ENCODE measurements at regions not wholly inside any gene's neighbourhood (a gene's known extent, or its start where the extent isn't known, plus 50 kb on each side); places are given as distances from the start of the nearest gene placed in this dataset.

- H3K9me3 ChIP-seq (replicated peaks in 1 of 2; ENCODE audit: control insufficient read depth in 2 of 2, insufficient read depth in 1 of 2, low read depth in 1 of 2, low read length in 2 of 2): no peaks in the 10 kb centered on the region
- H3K23ac ChIP-seq (ENCODE audit: low read depth, low read length, poor library complexity): no peak overlapping the region
- H2BK120ac ChIP-seq (ENCODE audit: low read depth, low read length): no peak overlapping the region
- H3K4me1 ChIP-seq (ENCODE audit: control insufficient read depth in 2 of 2, insufficient read depth in 1 of 2, low read depth in 1 of 2, low read length in 2 of 2): no peaks in the 10 kb centered on the region
- H4K8ac ChIP-seq (ENCODE audit: low read depth, low read length): no peak overlapping the region
- H2AFZ ChIP-seq (ENCODE audit: low read length): no peak overlapping the region
- no peak overlapping the region for H2BK15ac ChIP-seq (ENCODE audit: low read length)
- H3K4ac ChIP-seq (ENCODE audit: low read length): no peak overlapping the region
- no peak overlapping the region for H3K9ac ChIP-seq (ENCODE audit: low read depth, low read length, poor library complexity)
- H3K79me1 ChIP-seq (ENCODE audit: low read depth, low read length): no peaks in the 10 kb centered on the region
- no CpG with 5 or more reads among the region's 1 CpG for WGBS, 2 donors (ENCODE audit: extremely low coverage in 2 of 2, insufficient read length in 2 of 2, insufficient replicate concordance in 1 of 2)
- no peak overlapping the region for H3K4me2 ChIP-seq (ENCODE audit: insufficient read depth, low read length, poor library complexity, severe bottlenecking)
- no peak overlapping the region for H2BK5ac ChIP-seq (ENCODE audit: low read length)
- H3K4me3 ChIP-seq (ENCODE audit: low read length in 2 of 2): no peak overlapping the region
- no peaks in the 10 kb centered on the region for H3K27me3 ChIP-seq (ENCODE audit: control insufficient read depth in 3 of 3, insufficient read depth in 3 of 3, low read depth in 1 of 3, low read length in 3 of 3)
- no peak overlapping the region for H3K27ac ChIP-seq (replicated peaks; ENCODE audit: low read length)
- H3K36me3 ChIP-seq (replicated peaks in 1 of 2; ENCODE audit: control insufficient read depth in 2 of 2, insufficient read depth in 2 of 2, low read length in 2 of 2): no peaks in the 10 kb centered on the region
- H3K14ac ChIP-seq (ENCODE audit: low read length): no peak overlapping the region
- H2AK5ac ChIP-seq (ENCODE audit: low read depth, low read length): no peak overlapping the region
- no peak for DNase-seq (ENCODE audit: low spot score)
- H3K18ac ChIP-seq (ENCODE audit: low read length): no peak overlapping the region
- H2BK12ac ChIP-seq (ENCODE audit: low read length): no peak overlapping the region
- no peak overlapping the region for H4K91ac ChIP-seq (ENCODE audit: low read depth, low read length, poor library complexity)
Measured at GRCh38 chr3:124125315-124125714, 133.4 kb upstream of the ROPN1 start.

- no peak overlapping the region for H3K18ac ChIP-seq (ENCODE audit: low read length)
- DNase-seq (ENCODE audit: low spot score): no peak
Measured at GRCh38 chr3:124126436-124127023, 134.6 kb upstream of the ROPN1 start.

DNA sequence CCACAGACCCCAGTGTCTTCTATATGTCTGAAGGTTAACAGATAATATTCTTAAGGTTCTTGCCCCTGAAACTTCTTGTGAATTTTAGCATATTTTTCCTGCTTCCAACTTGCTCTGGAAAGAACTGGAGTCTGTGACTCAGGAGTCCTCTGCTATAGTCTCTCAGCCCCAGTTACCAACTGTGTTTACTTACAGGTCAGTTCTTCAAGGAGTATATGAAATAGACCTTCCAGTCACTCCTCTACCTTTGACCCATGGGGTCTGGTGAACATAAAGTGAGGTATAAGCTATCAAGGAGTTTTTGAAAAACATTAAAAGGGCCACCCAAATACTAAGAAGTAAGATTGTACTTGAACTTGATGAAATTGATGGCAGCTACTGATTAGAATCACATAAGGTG, 139.2 kb upstream of the ROPN1 start:
- Histone ChIP-seq H2BK15ac (ENCODE audit: low read length) (no peak overlapping the region), H2BK120ac (ENCODE audit: low read depth, low read length) (no peak overlapping the region), H3K27ac (replicated peaks; ENCODE audit: low read length) (no peak overlapping the region), H2BK5ac (ENCODE audit: low read length) (no peak overlapping the region), H2BK12ac (ENCODE audit: low read length) (no peak overlapping the region), H2AK5ac (ENCODE audit: low read depth, low read length) (no peak overlapping the region), H3K4me2 (ENCODE audit: insufficient read depth, low read length, poor library complexity, severe bottlenecking) (no peak overlapping the region), H4K8ac (ENCODE audit: low read depth, low read length) (no peak overlapping the region), H3K9me3 (replicated peaks in 1 of 2; ENCODE audit: control insufficient read depth in 2 of 2, insufficient read depth in 1 of 2, low read depth in 1 of 2, low read length in 2 of 2) (no peaks in the 10 kb centered on the region), H3K14ac (ENCODE audit: low read length) (no peak overlapping the region), H3K36me3 (replicated peaks in 1 of 2; ENCODE audit: control insufficient read depth in 2 of 2, insufficient read depth in 2 of 2, low read length in 2 of 2) (no peaks in the 10 kb centered on the region), H3K23ac (ENCODE audit: low read depth, low read length, poor library complexity) (no peak overlapping the region), H3K79me1 (ENCODE audit: low read depth, low read length) (no peaks in the 10 kb centered on the region), H4K91ac (ENCODE audit: low read depth, low read length, poor library complexity) (no peak overlapping the region), H3K4me3 (ENCODE audit: low read length in 2 of 2) (no peak overlapping the region), H3K4me1 (ENCODE audit: control insufficient read depth in 2 of 2, insufficient read depth in 1 of 2, low read depth in 1 of 2, low read length in 2 of 2) (peaks cover 0 to 4% of the 10 kb centered on the region in 2 donors), H3K9ac (ENCODE audit: low read depth, low read length, poor library complexity) (no peak overlapping the region), H3K4ac (ENCODE audit: low read length) (no peak overlapping the region), H3K18ac (ENCODE audit: low read length) (no peak overlapping the region), H3K27me3 (ENCODE audit: control insufficient read depth in 3 of 3, insufficient read depth in 3 of 3, low read depth in 1 of 3, low read length in 3 of 3) (no peaks in the 10 kb centered on the region), H2AFZ (ENCODE audit: low read length) (no peak overlapping the region)
- DNase-seq (ENCODE audit: low spot score): no peak

More at GRCh38 chr3:124126436-124127023, 134.6 kb upstream of the ROPN1 start:
- Histone ChIP-seq H3K4me3 (ENCODE audit: low read length in 2 of 2) (no peak overlapping the region), H3K36me3 (replicated peaks in 1 of 2; ENCODE audit: control insufficient read depth in 2 of 2, insufficient read depth in 2 of 2, low read length in 2 of 2) (no peaks in the 10 kb centered on the region), H2BK120ac (ENCODE audit: low read depth, low read length) (no peak overlapping the region), H3K9ac (ENCODE audit: low read depth, low read length, poor library complexity) (no peak overlapping the region), H2BK5ac (ENCODE audit: low read length) (no peak overlapping the region), H3K4me1 (ENCODE audit: control insufficient read depth in 2 of 2, insufficient read depth in 1 of 2, low read depth in 1 of 2, low read length in 2 of 2) (no peaks in the 10 kb centered on the region), H3K14ac (ENCODE audit: low read length) (no peak overlapping the region), H2BK15ac (ENCODE audit: low read length) (no peak overlapping the region), H3K27me3 (ENCODE audit: control insufficient read depth in 3 of 3, insufficient read depth in 3 of 3, low read depth in 1 of 3, low read length in 3 of 3) (no peaks in the 10 kb centered on the region), H2AK5ac (ENCODE audit: low read depth, low read length) (no peak overlapping the region), H3K23ac (ENCODE audit: low read depth, low read length, poor library complexity) (no peak overlapping the region), H2BK12ac (ENCODE audit: low read length) (no peak overlapping the region), H3K27ac (replicated peaks; ENCODE audit: low read length) (no peak overlapping the region), H4K91ac (ENCODE audit: low read depth, low read length, poor library complexity) (no peak overlapping the region), H3K4me2 (ENCODE audit: insufficient read depth, low read length, poor library complexity, severe bottlenecking) (no peak overlapping the region), H2AFZ (ENCODE audit: low read length) (no peak overlapping the region), H3K9me3 (replicated peaks in 1 of 2; ENCODE audit: control insufficient read depth in 2 of 2, insufficient read depth in 1 of 2, low read depth in 1 of 2, low read length in 2 of 2) (no peaks in the 10 kb centered on the region), H3K4ac (ENCODE audit: low read length) (no peak overlapping the region), H3K79me1 (ENCODE audit: low read depth, low read length) (no peaks in the 10 kb centered on the region), H4K8ac (ENCODE audit: low read depth, low read length) (no peak overlapping the region)
- WGBS, 2 donors (ENCODE audit: extremely low coverage in 2 of 2, insufficient read length in 2 of 2, insufficient replicate concordance in 1 of 2): no CpG with 5 or more reads among the region's 1 CpG

GRCh38 chr3:124131580-124131979, 139.7 kb upstream of the ROPN1 start:
- Histone ChIP-seq H3K27me3 (ENCODE audit: control insufficient read depth in 3 of 3, insufficient read depth in 3 of 3, low read depth in 1 of 3, low read length in 3 of 3) (no peaks in the 10 kb centered on the region), H3K9me3 (replicated peaks in 1 of 2; ENCODE audit: control insufficient read depth in 2 of 2, insufficient read depth in 1 of 2, low read depth in 1 of 2, low read length in 2 of 2) (no peaks in the 10 kb centered on the region), H3K4me1 (ENCODE audit: control insufficient read depth in 2 of 2, insufficient read depth in 1 of 2, low read depth in 1 of 2, low read length in 2 of 2) (peaks cover 0 to 4% of the 10 kb centered on the region in 2 donors), H2BK12ac (ENCODE audit: low read length) (no peak overlapping the region), H3K14ac (ENCODE audit: low read length) (no peak overlapping the region), H3K4me3 (ENCODE audit: low read length in 2 of 2) (no peak overlapping the region), H3K4me2 (ENCODE audit: insufficient read depth, low read length, poor library complexity, severe bottlenecking) (no peak overlapping the region), H3K36me3 (replicated peaks in 1 of 2; ENCODE audit: control insufficient read depth in 2 of 2, insufficient read depth in 2 of 2, low read length in 2 of 2) (no peaks in the 10 kb centered on the region), H3K27ac (replicated peaks; ENCODE audit: low read length) (no peak overlapping the region), H2BK15ac (ENCODE audit: low read length) (no peak overlapping the region), H3K79me1 (ENCODE audit: low read depth, low read length) (no peaks in the 10 kb centered on the region), H2BK5ac (ENCODE audit: low read length) (no peak overlapping the region), H3K4ac (ENCODE audit: low read length) (no peak overlapping the region), H3K18ac (ENCODE audit: low read length) (no peak overlapping the region), H3K9ac (ENCODE audit: low read depth, low read length, poor library complexity) (no peak overlapping the region), H2AK5ac (ENCODE audit: low read depth, low read length) (no peak overlapping the region), H3K23ac (ENCODE audit: low read depth, low read length, poor library complexity) (no peak overlapping the region), H4K8ac (ENCODE audit: low read depth, low read length) (no peak overlapping the region), H4K91ac (ENCODE audit: low read depth, low read length, poor library complexity) (no peak overlapping the region), H2BK120ac (ENCODE audit: low read depth, low read length) (no peak overlapping the region), H2AFZ (ENCODE audit: low read length) (no peak overlapping the region)
- WGBS, 2 donors (ENCODE audit: extremely low coverage in 2 of 2, insufficient read length in 2 of 2, insufficient replicate concordance in 1 of 2): no CpG with 5 or more reads among the region's 2 CpGs
- DNase-seq (ENCODE audit: low spot score): no peak

Measured in neuronal stem cell (in vitro differentiated cells).